Tongue (tissue), 1 donor: ENCODE measurements at regions not wholly inside any gene's neighbourhood (a gene's known extent, or its start where the extent isn't known, plus 50 kb on each side); places are given as distances from the start of the nearest gene placed in this dataset.
"Not testable (repeated sequence)": the region's sequence is repeated elsewhere in the genome, so short reads cannot be mapped to it uniquely, and the experiment has no call there.

Source experiments
- DNase-seq: peaks from one replicate; pipeline ENCODE4 v3.0.0-alpha.2; 2015

DNA sequence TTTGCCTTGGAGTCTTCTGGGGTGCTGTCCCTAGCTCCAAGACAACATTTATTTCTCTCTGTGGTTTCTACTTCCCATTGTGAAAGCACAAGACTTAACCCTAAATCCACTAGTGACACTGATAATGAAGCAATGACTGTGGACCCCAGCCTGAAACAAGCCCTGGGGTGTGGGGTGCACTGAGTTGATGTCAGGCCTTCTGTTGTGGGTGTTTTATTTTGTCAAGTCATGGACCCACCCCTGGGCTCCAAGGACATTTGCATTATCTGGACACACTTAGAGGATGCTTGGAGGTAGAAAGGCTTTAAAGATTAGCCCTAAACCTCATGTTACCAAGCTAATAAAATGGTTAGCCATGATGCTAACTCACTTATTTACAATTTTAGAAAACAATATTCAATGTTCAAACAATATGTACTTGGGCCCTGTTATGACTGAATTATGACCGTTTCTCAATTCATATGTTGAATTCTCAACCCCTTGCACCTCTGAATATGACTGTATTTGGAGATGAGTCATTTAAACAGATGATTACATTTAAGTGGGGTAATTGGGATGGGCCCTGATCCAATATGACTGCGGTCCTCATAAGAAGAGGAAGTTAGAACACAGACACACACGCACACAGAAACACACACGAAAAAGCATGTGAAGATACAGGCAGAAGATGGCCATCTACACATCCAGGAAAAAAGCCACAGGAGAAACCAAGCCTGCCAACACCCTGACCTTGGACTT lies 137.2 kb upstream of the IGFBP3 start:
- DNase-seq = no peak

DNA sequence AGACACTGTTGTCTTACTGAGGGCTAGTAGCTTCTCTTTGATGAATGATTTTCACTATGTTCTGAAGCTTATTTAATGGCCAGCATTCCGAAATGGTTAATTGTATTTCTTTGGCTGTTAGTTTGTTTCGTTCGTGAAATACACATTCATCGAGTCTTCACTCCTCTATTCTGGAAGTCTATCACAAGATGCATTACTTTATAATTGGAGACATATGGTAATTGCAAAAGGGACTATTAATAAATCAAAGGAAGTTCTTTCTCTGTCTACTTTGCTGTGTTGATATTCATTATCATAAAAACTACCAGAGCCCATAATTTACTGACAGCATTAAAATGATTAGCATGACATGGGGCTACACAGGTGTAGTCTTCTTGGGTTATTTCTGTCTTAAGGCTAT lies 133.8 kb upstream of the IGFBP3 start:
- no peak for DNase-seq

GRCh38 chr7:46054272-46054671 lies 133.2 kb upstream of the IGFBP3 start:
- no peak for DNase-seq

DNA sequence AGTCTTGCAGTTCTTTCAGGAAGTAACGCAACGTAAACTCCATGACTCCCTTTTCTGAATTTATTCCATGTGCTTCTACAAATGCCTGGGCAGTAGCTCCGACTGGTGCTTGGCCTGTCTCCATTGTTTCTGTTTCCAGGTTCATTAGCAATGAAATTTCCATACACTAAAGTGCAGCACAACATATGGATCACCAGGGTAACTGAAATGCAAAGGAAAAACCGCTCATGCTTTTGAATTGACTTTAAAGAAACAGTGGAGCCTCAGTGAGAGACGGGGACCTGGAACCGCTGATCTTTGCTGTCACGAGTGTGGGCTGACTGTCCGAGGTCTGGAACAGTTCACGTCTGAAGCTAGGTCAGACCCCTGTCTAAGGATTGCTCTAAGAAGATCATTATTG lies 126.5 kb upstream of the IGFBP3 start:
- DNase-seq = peak; percentile 84

DNA sequence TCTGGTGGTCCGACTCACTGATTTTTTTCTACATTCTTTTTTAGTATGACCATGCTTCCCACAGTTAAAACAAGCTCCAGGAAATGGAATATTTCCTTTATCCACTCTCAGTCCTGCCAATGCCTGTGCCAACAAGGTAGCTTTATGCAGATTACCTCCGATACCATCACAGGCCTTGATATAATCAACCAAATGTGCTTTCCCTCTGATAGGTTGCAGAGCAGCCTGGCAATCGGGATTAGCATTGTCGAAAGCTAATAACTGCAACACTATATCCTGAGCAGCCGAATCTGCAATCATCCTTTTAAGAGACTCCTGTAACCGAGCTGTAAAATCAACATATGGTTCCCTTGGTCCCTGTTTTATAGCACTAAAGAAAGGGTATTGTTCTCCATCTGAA lies 122.3 kb upstream of the IGFBP3 start:
- not testable (repeated sequence) for DNase-seq

DNA sequence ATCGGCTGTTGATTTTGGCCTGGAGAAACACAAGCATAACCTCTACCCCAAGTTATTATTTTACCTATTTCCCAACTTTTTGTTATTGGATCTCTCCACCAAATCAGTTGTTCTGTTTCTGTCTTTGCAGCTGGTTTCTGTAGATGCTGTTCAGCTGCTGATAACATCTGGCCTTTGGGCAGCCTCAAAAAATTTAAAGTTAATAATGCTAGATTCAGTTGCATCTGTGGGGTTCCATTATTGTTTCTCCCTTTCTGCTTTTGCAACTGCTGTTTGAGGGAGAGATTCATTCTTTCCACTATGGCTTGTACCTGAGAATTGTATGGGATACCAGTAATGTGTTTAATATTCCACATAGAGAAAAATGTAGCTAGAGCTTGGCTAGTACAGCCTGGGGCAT lies 118.7 kb upstream of the IGFBP3 start:
- DNase-seq = not testable (repeated sequence)

DNA sequence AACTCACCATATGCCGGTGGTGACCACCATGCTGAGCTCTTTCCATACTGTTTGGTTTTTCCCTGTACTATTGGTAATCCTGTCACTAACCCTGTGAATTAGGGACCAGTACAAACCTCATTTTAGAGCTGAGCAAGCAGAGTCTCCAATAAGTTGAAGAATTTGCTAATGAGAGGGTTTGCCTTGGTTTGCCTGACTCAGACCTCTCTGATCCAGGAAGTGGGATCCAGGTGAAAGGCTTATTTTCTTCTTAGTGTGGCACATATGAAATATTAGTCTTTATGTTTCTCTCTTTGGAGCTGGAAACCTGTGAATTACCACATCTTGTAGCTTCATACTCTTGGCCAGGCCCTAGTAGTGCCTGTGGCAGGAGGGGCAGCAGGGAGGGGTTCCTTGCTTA lies 114.1 kb upstream of the IGFBP3 start:
- no peak for DNase-seq

DNA sequence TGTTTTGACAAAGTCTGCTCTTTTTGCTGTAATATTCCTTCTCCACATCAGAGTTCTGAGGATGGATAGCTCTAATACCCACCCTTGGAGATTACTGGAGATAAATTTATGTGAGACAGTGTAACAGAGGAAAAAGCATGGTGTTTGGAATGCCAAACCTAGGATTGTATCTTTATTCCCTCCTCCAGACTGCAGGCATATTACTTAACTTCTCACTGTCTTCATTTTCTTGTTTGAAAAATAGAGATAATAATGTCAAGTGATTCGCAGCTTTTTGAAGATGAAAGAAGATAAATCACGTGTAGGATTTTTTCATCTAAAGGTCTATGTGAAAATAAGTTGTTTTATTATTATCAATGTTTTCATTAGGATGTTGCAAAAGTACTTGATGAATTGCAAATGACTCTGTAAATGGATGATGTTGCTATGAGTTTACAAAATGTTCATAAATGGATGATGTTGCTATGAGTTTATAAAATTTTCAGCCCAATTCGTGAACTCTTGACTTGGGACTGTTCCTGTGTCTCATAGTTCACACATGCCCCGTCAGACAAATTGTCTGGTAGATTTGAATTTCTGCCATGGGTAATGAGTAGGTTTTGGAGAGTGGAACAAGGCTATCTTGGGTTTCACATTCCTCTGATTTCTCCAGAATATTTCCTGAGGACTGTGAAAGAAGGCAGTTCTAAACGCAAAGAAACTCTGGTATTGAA lies 113.1 kb upstream of the IGFBP3 start:
- peak; percentile 17 for DNase-seq

- no peak for DNase-seq
Measured at GRCh38 chr7:46033592-46033991, 112.5 kb upstream of the IGFBP3 start.

GRCh38 chr7:46032942-46033341 lies 111.9 kb upstream of the IGFBP3 start:
- DNase-seq = no peak

GRCh38 chr7:46032353-46032752 lies 111.3 kb upstream of the IGFBP3 start:
- no peak for DNase-seq

DNA sequence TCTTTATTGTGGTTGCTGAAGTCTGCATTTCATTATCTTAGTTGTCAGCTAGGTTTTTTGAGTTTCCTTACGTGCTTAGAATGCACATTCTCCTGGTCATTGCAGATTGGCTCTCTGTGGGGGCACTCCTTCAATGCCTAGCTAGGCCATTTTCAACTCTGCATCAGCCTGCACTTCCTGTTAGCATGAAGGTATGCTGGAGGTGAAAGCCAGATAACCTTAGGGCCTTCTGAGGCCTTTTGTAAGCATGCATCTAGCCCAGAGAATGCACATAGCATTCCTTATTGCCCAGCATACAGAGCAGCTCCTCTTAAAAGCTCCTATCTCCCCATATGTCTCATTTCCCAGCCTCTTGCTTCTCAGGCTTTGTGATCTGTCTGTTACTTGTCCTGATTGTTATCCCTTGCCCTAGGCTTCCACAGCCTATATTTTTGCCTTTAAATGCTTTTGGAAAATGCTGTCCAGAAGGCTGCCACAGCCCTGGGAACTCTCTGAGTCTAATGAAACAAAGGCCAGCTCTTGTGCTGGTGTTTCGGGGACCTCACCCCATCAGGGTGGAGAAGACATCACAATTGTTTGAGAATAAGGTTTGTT lies 108.1 kb upstream of the IGFBP3 start:
- DNase-seq = no peak

- no peak for DNase-seq
Measured at GRCh38 chr7:46028246-46028645, 107.2 kb upstream of the IGFBP3 start.

- DNase-seq = no peak
Measured at GRCh38 chr7:46026741-46027140, 105.7 kb upstream of the IGFBP3 start.

DNA sequence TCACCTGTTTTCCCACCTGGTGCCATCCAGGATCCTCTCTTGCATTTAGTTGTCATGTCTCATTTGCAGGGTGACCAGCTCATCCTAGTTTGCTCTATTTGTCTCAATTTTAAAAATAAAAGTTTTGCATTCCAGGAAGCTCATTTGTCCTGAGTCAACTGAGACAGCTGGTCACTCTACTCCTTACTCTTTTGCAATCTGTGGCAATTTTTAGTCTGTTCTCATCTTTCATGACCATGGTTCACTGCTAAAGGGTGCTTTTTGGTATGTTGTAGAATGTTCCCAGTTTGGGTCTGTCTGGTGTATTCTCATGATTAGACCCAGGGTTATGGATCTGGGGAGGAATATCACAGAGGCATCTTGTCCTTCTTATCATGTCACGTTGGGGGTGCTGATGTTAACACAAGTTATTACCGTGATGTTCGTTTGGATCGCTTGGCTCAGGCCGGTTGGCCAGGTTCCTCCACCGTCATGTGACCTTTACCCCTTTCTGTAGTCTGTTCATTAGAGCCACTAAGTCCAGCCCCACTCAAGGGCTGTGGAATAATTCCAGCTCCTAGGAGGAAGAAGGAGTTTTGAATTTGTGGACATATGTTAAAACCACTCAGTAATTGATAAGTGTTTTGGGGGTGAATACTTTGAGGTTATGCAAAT lies 103.3 kb upstream of the IGFBP3 start:
- no peak for DNase-seq

DNA sequence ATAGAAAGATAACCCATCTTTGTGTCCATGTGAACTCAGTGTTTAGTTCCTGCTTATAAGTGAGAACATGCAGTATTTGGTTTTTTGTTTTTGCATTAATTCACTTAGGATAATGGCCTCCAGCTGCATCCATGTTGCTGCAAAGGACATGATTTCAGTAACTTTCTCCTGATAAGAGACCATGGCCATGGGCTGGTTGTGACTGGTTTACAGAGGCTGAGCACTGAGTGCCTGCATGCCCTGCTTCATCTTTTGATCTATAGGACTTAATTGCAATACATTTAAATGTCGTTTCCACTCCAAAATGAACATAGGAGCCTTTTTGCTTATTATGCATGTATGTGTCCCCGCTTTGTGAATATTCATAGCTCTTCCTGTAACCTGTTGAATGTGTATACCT lies 101.3 kb upstream of the IGFBP3 start:
- no peak for DNase-seq

DNA sequence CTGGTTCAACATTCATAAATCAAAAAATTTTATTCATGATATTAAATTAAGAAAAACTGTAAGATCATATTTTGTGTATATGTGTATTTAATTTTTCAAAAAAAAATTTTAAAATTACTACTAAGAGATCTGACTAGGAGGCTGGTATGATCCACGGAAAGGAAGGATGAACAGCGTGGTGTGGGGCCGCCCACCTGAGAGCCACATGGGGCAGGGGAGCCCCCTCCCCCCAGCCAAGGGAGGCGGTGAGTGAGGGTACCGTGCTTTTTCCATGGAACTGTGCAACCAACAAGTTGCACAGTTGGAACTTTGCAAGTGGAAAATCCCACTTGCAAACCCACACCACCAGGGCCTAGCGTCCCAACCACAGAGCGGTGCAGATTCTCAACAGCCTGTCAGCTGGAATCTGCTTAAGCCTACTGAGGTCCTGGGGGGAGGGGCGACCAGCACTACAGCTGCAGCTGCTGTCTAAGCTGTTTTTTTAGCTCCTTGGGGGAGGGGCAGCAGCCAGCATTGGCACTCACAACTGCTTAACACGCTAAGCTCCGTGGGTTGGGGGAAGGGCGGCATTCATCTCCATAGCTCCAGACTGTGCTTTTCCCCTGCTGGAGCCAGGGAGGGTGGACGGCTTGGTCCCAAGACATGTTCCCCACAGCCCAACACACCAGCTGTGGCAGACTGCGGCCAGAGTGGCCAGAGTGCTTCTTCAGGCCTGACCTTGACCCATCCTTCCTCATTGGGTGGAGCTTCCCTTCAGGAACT lies 94.2 kb upstream of the IGFBP3 start:
- peak; percentile 96 for DNase-seq

DNA sequence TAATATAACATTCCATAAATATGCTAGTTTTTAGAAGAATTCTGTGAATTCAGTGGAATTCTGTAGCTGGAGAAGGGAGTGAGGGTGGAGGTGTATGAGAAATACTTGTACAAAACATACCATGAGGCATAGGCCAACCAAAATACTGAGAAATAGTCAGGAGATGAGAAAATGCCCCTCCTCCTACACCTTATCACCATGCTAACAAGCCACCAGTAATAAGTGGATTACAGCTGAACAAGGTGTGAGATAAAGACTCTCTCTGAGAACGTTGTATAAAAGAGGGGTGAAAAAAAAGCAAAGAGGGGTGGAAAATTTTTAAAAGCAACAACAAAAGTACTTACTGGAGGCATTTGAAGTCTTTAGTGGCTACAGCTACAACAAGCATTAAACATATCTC lies 90.4 kb upstream of the IGFBP3 start:
- no peak for DNase-seq

DNA sequence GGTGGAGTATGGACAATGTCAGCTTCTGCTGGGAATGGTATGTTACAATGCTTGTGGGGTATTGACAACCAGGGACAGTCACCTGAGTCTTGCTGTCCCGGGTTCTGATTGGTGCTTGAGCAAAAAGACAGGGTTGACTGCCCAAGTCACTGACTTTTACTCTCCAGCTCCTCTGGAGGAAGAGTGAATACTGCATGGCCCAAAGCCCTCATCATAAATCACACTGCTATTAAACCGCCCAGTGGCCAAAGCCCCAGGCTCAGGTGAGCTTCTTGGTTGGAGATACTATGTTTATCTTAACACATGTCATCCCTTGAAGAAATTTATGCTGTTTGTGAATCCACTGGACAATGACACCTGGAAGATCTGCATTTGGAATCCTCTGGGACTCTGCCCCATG lies 90.0 kb upstream of the IGFBP3 start:
- DNase-seq = no peak

GRCh38 chr7:46009211-46009610 lies 88.1 kb upstream of the IGFBP3 start:
- no peak for DNase-seq

GRCh38 chr7:46007990-46008643 lies 87.0 kb upstream of the IGFBP3 start:
- peak; percentile 25 for DNase-seq

- DNase-seq = no peak
Measured at GRCh38 chr7:46007194-46007593, 86.1 kb upstream of the IGFBP3 start.
